Epithelial cell of esophagus (primary cell): ENCODE measurements at regions not wholly inside any gene's neighbourhood (a gene's known extent, or its start where the extent isn't known, plus 50 kb on each side); places are given as distances from the start of the nearest gene placed in this dataset.

Experiments used
- DNase-seq: peaks from one replicate; pipeline ENCODE4 v3.0.0; 2010; ENCODE audit warnings: low read depth
- H3K4me3 ChIP-seq: 2 replicates; pipeline ENCODE4 v1.5.1; 2011; ENCODE audit warnings: mild to moderate bottlenecking, low read length, control low read depth
- TF ChIP-seq, protein P1 (sequence below): IDR thresholded peaks from 2 replicates; pipeline ENCODE4 v1.5.1; 2011; ENCODE audit warnings: low read depth, mild to moderate bottlenecking, low read length, control low read depth, inconsistent platforms; ENCODE audit not compliant: insufficient read depth; ENCODE audit errors: missing control alignments

DNA sequence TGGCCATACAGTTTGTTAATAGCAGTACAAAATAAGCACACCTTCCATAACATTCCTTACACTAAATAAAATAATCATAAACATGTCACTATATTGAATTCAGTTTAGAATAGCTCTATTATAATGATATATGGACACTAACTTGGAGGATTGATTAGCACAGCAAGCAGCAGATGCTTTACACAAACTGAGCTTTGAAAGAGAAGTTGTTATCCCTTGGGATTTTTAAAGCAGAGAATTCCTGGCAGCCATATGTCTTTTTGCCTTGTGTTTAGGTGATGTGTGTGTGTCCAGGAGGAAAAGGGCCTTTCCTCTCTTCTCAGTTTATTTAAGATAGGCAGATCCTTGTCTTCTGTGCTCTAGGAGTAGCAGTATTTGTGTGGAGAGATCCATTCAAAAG lies 232.2 kb upstream of the GRIN3A start:
- TF ChIP-seq, protein P1, sequence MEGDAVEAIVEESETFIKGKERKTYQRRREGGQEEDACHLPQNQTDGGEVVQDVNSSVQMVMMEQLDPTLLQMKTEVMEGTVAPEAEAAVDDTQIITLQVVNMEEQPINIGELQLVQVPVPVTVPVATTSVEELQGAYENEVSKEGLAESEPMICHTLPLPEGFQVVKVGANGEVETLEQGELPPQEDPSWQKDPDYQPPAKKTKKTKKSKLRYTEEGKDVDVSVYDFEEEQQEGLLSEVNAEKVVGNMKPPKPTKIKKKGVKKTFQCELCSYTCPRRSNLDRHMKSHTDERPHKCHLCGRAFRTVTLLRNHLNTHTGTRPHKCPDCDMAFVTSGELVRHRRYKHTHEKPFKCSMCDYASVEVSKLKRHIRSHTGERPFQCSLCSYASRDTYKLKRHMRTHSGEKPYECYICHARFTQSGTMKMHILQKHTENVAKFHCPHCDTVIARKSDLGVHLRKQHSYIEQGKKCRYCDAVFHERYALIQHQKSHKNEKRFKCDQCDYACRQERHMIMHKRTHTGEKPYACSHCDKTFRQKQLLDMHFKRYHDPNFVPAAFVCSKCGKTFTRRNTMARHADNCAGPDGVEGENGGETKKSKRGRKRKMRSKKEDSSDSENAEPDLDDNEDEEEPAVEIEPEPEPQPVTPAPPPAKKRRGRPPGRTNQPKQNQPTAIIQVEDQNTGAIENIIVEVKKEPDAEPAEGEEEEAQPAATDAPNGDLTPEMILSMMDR: no peak
- no peak overlapping the region for H3K4me3 ChIP-seq
- no peak for DNase-seq

DNA sequence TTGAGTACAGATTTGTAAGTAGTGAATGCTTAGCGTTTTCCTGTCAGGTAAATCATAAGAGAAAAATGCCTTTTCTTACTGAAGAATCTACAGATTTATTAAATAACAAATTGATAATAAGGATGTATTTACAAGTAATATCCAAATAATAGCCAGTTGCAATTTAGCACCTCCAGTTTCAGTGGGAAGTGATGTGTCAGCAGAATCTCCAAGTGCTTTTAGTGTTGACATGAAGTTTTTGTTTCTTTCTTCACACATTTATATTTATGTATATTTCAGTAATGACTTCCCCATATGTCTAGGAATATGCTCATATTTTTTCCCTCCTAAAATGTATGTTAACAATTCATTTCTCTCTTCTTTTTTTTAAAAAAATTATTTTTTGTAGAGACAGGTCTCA lies 229.9 kb upstream of the GRIN3A start:
- no peak overlapping the region for H3K4me3 ChIP-seq
- TF ChIP-seq, protein P1: no peak
- no peak for DNase-seq

DNA sequence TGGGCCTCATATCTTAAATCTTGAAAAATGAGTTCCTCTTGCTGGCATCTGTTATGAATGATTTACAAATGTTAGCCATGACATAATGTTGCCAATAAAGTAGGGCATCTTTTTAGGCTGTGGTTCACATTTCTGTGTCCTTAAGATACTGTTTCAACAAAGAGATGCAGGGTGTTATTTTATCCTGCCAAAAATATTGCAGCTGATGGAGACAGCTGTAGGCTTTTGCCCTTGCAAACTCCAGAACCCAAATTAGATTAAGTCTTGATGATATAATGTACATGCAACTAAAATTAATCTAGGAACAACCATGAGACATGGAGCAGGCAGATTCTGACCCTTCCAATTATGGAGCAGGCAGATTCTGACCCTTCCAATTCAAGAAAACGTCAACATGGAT lies 228.2 kb upstream of the GRIN3A start:
- DNase-seq: no peak
- H3K4me3 ChIP-seq: no peak overlapping the region
- TF ChIP-seq, protein P1: no peak

DNA sequence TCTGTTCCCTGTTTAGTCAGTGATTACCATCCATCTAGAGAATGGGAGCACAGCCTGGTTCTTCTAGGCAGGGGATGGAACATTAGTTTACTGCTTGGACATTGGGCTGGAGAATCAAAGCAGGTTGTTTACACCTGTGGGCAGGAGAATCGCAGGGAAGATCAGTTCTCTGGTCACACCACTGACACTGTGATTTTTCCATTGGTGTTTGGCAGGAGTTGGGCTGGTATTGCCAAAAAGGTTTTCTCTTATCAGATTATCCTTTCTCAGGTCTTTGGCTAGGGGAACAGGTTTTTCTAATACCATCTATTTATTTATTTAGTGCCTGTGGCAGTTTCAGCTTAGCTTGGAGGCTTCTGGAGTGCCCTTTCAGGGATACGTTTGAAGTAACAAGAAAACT lies 219.3 kb upstream of the GRIN3A start:
- no peak overlapping the region for H3K4me3 ChIP-seq
- TF ChIP-seq, protein P1: no peak

DNA sequence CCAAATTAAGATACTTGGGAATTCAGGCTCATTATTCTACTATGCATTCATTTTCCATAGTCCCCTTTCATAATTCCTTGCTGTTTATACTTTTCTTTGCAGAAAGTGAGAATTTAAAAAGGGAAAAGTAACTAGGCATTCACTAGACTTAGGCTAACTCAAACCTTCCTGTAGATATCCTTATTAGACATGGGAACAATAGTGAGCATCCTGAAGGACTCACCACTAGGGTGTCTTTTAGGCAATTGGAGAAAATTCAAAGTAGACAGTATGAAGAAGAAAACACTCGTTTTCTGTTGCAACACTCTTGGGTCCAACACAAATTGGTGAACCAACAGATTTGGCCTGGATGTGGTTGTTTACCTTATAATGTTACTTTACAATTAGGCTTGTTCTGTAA lies 213.2 kb upstream of the GRIN3A start:
- H3K4me3 ChIP-seq: no peak overlapping the region
- TF ChIP-seq, protein P1: no peak
- DNase-seq: no peak

More for the DNA sequence above, 219.3 kb upstream of the GRIN3A start:
- DNase-seq: no peak

DNA sequence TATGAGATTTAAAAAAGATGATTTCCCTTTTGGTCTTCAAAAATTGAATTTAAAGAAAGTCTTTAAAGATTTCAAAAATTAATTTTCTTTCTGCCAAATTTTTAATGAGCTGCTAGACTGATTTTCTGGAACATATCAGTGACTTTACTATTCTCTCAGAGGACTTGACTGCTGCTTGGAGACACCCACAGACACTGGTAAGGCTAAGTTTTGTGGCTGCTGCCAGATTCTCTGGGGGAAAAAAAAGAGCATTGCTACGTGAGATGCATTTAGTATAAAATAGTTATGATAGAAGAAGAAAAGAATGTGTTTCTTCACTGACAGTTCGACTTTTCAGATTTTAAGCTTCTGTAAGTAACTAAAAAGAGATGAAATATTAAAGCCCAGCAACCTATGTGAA lies 193.3 kb upstream of the GRIN3A start:
- no peak for DNase-seq
- TF ChIP-seq, protein P1: no peak
- no peak overlapping the region for H3K4me3 ChIP-seq

DNA sequence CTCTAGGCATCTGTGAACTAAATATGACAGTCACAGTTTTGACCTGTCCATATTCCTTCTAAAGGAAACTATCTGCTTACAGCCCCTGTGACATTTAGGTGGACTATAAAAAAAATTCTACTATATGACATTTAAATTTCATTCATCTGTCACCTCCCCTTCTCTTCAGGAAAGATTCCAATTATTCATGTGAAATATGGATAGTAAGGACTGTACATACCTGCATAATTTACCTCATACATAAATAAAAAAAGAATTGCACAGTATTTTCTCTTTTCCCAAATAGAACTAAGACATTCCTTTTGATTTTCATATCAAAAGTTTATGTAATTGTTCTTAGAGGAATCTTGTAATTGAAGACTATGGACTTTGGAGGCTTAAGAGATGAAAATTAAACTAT lies 192.3 kb upstream of the GRIN3A start:
- DNase-seq: no peak
- no peak overlapping the region for H3K4me3 ChIP-seq
- TF ChIP-seq, protein P1: no peak
